Ramos (cell line): ENCODE measurements at regions not wholly inside any gene's neighbourhood (a gene's known extent, or its start where the extent isn't known, plus 50 kb on each side); places are given as distances from the start of the nearest gene placed in this dataset.

Experiments used
- in situ Hi-C: fragments of 300-500 bp; cut with MboI; formaldehyde crosslinking; loops from one replicate; pipeline ENCODE4 v1.14.3; 2022; ENCODE audit warnings: low sequenced_read_pairs; ENCODE audit not compliant: unreplicated experiment

- in situ Hi-C loops, result no loop called here
These were observed 334.5 kb downstream of the SOX2 start for GRCh38 chr3:182046166-182046764.

GRCh38 chr3:182050932-182051331 is 339.2 kb downstream of the SOX2 start:
- in situ Hi-C loops, result no loop called here

- in situ Hi-C loops, result no loop called here
These were observed 340.6 kb downstream of the SOX2 start for GRCh38 chr3:182052332-182052731.

- in situ Hi-C loops, result no loop called here
These were observed 341.0 kb downstream of the SOX2 start for GRCh38 chr3:182052757-182053156.

- in situ Hi-C loops, result no loop called here
These were observed 346.8 kb downstream of the SOX2 start for GRCh38 chr3:182058488-182058887.

GRCh38 chr3:182063742-182064141 is 352.0 kb downstream of the SOX2 start:
- in situ Hi-C loops, result no loop called here

- in situ Hi-C loops, result no loop called here
These were observed 355.7 kb downstream of the SOX2 start for GRCh38 chr3:182067423-182067822.

GRCh38 chr3:182078316-182078715 is 366.6 kb downstream of the SOX2 start:
- in situ Hi-C loops, result no loop called here

GRCh38 chr3:182078929-182079328 is 367.2 kb downstream of the SOX2 start:
- in situ Hi-C loops, result no loop called here

- in situ Hi-C loops, result no loop called here
These were observed 369.4 kb downstream of the SOX2 start for GRCh38 chr3:182081096-182081495.

- in situ Hi-C loops, result no loop called here
These were observed 371.4 kb downstream of the SOX2 start for GRCh38 chr3:182083112-182083511.

GRCh38 chr3:182092662-182093262 is 381.0 kb downstream of the SOX2 start:
- in situ Hi-C loops, result no loop called here

GRCh38 chr3:182094321-182094720 is 382.6 kb downstream of the SOX2 start:
- in situ Hi-C loops, result no loop called here

GRCh38 chr3:182104881-182105280 is 393.2 kb downstream of the SOX2 start:
- in situ Hi-C loops, result no loop called here

GRCh38 chr3:182105875-182106274 is 394.1 kb downstream of the SOX2 start:
- in situ Hi-C loops, result no loop called here

GRCh38 chr3:182108371-182108770 is 396.6 kb downstream of the SOX2 start:
- in situ Hi-C loops, result no loop called here

GRCh38 chr3:182111967-182112366 is 400.2 kb downstream of the SOX2 start:
- in situ Hi-C loops, result no loop called here

- in situ Hi-C loops, result no loop called here
These were observed 403.7 kb downstream of the SOX2 start for GRCh38 chr3:182115328-182116015.

GRCh38 chr3:182116386-182116785 is 404.7 kb downstream of the SOX2 start:
- in situ Hi-C loops, result no loop called here

GRCh38 chr3:182117131-182117530 is 405.4 kb downstream of the SOX2 start:
- in situ Hi-C loops, result no loop called here

- in situ Hi-C loops, result no loop called here
These were observed 405.9 kb downstream of the SOX2 start for GRCh38 chr3:182117583-182117982.

- in situ Hi-C loops, result no loop called here
These were observed 406.3 kb downstream of the SOX2 start for GRCh38 chr3:182118066-182118465.
